ENCODE measurements at regions not wholly inside any gene's neighbourhood (a gene's known extent, or its start where the extent isn't known, plus 50 kb on each side); places are given as distances from the start of the nearest gene placed in this dataset.
A peak's percentile ranks its signal among the peaks of the same experiment; 100 is the strongest.

DNA sequence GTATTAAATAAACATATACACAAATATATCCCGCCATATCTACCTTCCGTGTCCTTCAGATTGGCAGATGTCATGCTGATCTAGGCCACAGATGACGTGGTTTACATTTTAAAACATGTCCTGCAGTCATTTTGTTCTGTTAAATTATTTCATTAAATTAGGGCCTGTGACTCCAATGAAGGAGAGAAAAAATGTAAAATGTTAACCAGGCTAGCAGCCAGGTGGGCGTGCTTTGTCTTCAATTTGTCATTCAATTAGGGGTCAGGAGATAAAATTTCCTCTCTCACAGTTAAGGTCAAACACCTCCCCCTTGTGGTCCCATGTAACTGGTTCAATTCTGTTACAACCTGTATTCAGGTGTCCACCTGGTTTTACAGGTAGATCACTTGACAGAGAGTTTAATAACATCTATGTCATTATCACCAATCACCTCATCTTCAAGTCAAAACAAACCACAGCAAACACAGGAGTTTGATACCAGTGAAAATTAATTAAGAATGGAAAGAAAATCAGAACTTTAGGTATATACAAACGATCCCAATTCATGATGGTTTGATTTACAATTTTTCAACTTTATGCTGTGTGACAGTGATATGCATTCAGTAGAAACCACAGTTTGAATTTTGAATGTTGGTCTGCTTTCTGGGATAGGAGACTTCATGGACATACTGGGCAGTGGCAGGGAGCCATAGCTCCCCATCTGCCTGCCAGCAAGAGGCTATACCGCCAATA, 339.4 kb downstream of the CMPK2 start:
- peak in 6 of 11 experiments; percentile 11 to 34 (median 22) for TF ChIP-seq CTCF (IDR thresholded peaks at IDR 0.05 in 8 of 11, conservative IDR thresholded peaks at IDR 0.05 in 3 of 11)
- TF ChIP-seq POLR2AphosphoS5 (IDR thresholded peaks at IDR 0.05): no peak
- TF ChIP-seq POLR2A (IDR thresholded peaks at IDR 0.05): no peak

All from spleen (tissue), 7 donors.